ENCODE measurements at regions not wholly inside any gene's neighbourhood (a gene's known extent, or its start where the extent isn't known, plus 50 kb on each side); places are given as distances from the start of the nearest gene placed in this dataset.

DNA sequence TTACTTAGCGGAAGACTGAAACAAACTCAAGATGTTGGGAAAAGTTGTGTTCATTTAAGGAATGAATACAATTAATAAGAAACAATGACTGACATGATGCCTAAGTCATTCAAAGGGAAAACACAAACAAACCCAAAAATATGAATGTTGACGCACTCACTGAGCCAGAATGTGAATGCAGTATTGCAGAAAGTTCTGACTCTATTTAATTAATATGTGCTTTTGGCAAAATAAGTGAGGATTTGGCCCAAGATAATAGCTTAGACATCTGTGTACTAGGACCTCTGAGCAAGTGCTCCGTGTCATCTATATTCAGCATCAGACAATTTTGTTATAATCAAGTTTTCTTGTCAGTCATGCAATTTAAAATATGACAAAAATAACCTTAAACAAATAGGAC lies 1138.8 kb upstream of the NXPH2 start:
- ATAC-seq (no peak), DNase-seq (no peak)
- Histone ChIP-seq H3K36me3 (no peaks in the 10 kb centered on the region), H3K4me1 (no peaks in the 10 kb centered on the region), H3K9me3 (peaks cover 0 to 2% of the 10 kb centered on the region in 2 donors), H3K27ac (no peak overlapping the region), H3K4me3 (no peak overlapping the region), H3K27me3 (no peaks in the 10 kb centered on the region)
- TF ChIP-seq, protein P1, sequence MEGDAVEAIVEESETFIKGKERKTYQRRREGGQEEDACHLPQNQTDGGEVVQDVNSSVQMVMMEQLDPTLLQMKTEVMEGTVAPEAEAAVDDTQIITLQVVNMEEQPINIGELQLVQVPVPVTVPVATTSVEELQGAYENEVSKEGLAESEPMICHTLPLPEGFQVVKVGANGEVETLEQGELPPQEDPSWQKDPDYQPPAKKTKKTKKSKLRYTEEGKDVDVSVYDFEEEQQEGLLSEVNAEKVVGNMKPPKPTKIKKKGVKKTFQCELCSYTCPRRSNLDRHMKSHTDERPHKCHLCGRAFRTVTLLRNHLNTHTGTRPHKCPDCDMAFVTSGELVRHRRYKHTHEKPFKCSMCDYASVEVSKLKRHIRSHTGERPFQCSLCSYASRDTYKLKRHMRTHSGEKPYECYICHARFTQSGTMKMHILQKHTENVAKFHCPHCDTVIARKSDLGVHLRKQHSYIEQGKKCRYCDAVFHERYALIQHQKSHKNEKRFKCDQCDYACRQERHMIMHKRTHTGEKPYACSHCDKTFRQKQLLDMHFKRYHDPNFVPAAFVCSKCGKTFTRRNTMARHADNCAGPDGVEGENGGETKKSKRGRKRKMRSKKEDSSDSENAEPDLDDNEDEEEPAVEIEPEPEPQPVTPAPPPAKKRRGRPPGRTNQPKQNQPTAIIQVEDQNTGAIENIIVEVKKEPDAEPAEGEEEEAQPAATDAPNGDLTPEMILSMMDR (IDR thresholded peaks at IDR 0.05), result no peak
- intact Hi-C loops (cut with DNase I), result no loop called here

DNA sequence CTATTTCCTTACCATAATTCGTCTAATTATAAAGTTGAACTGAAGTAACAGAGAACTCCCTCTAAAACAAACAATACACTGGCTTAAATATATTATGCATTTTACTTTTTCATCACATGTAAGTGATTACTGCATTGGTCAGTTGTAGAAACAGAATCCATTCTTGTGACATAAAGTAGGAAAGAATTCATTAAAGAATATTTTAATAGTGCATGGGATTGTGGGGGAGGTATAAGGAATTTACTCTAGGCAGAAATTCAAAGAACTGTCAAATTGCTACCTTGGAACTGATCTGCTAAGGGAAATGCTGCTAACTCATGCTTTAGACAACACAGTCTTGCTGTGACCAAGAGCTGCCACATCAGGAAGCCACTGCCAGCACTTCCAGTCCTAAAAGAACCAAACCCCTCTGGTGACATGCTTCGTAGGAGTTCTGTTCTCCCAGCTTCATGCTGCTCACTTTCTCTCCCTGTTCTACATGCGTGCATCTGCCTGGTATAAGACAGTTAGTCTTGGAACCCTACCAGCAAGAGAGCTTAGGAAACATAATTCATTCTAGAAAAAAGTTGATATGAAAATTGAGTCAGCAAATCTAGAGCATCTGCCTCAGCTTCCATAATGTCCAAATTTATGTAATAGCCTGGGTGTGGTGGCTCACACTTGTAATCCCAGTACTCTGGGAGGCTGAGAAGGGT lies 1137.6 kb upstream of the NXPH2 start:
- Histone ChIP-seq H3K4me1 (no peaks in the 10 kb centered on the region), H3K9me3 (peaks cover 0 to 7% of the 10 kb centered on the region in 2 donors), H3K27me3 (no peaks in the 10 kb centered on the region), H3K36me3 (no peaks in the 10 kb centered on the region), H3K4me3 (no peak overlapping the region), H3K27ac (no peak overlapping the region)
- ATAC-seq (no peak), DNase-seq (no peak)
- TF ChIP-seq, protein P1 (IDR thresholded peaks at IDR 0.05), result no peak
- intact Hi-C loops (cut with DNase I), result no loop called here

DNA sequence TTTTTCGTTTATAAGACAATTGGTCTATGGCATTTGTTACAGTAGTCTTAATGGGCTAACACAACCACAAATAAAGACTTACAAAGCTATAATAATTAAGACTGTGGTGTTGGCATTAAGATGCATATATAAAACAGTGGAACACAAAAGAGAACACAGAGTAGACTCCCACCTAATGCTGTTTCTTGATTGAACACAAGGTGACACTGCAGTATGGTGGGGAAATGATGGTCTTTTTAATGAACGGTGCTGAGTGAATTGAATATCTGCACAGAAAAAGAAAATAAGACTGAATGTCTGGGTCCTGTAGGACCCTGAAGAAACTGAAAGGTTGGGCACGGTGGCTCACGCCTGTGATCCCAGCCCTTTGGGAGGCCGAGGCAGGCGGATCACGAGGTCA lies 1136.6 kb upstream of the NXPH2 start:
- Histone ChIP-seq H3K27me3 (no peaks in the 10 kb centered on the region), H3K4me3 (no peak overlapping the region), H3K36me3 (no peaks in the 10 kb centered on the region), H3K4me1 (no peaks in the 10 kb centered on the region), H3K27ac (no peak overlapping the region), H3K9me3 (peaks cover 0 to 13% of the 10 kb centered on the region in 2 donors)
- intact Hi-C loops (cut with DNase I), result no loop called here
- DNase-seq, result peak in 1 of 4 donors; percentile 3
- no peak for ATAC-seq
- TF ChIP-seq, protein P1 (IDR thresholded peaks at IDR 0.05), result no peak

DNA sequence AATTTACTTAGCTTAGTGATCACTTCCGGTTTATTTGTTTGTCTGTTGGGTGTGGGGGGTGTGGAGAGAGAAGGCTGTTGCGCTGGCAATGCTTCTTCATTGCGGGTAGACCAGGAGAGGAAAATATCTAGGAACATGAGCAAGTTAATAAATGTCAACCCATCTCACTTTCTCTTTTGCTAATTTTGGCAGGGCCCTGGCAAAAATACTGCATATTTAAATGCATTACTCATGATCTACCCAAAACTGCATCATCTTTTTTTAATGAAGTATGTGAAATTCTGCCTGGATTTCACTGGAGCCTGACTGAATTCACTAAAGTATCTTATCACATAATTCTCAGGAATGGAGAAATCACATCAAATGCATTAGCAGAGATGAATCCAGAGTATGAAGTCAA lies 1131.0 kb upstream of the NXPH2 start:
- DNase-seq, result no peak
- TF ChIP-seq, protein P1 (IDR thresholded peaks at IDR 0.05), result no peak
- H3K27ac ChIP-seq, result no peak overlapping the region
- H3K4me1 ChIP-seq, result no peaks in the 10 kb centered on the region
- ATAC-seq, result no peak
- peaks cover 0 to 14% of the 10 kb centered on the region in 2 donors for H3K9me3 ChIP-seq
- no peaks in the 10 kb centered on the region for H3K27me3 ChIP-seq
- intact Hi-C loops (cut with DNase I), result no loop called here
- no peak overlapping the region for H3K4me3 ChIP-seq
- no peaks in the 10 kb centered on the region for H3K36me3 ChIP-seq

DNA sequence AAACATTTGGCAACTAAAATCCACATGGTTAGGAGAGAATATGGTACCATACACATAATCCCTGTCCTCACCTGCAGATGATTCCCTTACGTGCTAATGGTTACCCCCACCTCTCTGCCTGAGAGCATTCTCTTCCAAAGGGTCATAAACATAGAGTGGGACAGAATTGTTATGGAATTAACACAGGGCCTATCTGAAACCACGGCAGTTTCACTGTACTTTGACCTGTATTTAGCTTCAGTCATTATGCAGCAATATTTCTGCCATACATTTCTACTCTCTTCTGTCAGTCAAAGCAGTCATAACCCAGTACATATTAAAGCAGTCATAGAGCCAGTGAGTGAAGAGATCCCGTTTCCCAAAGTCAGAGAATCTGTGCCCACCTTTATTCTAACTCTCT lies 1128.9 kb upstream of the NXPH2 start:
- no peak overlapping the region for H3K4me3 ChIP-seq
- H3K27me3 ChIP-seq, result no peaks in the 10 kb centered on the region
- no peak overlapping the region for H3K27ac ChIP-seq
- ATAC-seq (no peak), DNase-seq (no peak)
- peaks cover 0 to 14% of the 10 kb centered on the region in 2 donors for H3K9me3 ChIP-seq
- no peaks in the 10 kb centered on the region for H3K36me3 ChIP-seq
- no peaks in the 10 kb centered on the region for H3K4me1 ChIP-seq
- intact Hi-C loops (cut with DNase I), result no loop called here
- TF ChIP-seq, protein P1 (IDR thresholded peaks at IDR 0.05), result no peak
